Posterior vena cava (tissue), 2 donors: ENCODE measurements at regions not wholly inside any gene's neighbourhood (a gene's known extent, or its start where the extent isn't known, plus 50 kb on each side); places are given as distances from the start of the nearest gene placed in this dataset.

Source experiments
- DNase-seq: peaks from one replicate; pipeline ENCODE4 v3.0.0-alpha.2; 2020; ENCODE audit warnings: low spot score
- intact Hi-C, 2 donors: fragments of 100-400 bp; cut with DNase I; formaldehyde crosslinking; loops; one replicate each; pipeline versions ENCODE4 v1.14.1 to v1.14.2; 2022 to 2023
- donor health status: DM: yes; HTN: yes; CAD: no.
- donor health status: DM: yes; HTN: yes; CAD: no.

- intact Hi-C loops: no loop called here
Observed at GRCh38 chr7:112395411-112395810, 54.8 kb upstream of the IFRD1 start.

DNA sequence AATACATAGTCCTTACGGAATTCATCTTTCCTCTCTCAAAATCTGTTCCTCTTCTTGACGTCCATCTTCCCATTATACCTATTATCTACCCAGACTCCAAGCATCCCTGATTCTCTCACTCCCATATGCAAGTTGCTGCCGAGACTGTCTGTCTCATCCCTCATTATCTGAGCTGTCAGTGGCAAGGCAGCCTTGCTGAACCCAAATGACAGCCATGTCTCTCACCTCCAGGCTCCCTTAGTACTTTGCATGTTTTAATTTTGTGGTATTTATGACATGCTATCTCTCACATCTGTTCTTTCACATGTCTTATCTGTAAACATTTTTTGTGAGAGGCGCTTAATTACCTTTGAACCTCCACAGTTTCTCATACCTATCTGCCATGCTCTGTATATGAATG, 54.4 kb upstream of the IFRD1 start:
- no peak for DNase-seq
- intact Hi-C loops: no loop called here

More at GRCh38 chr7:112395411-112395810, 54.8 kb upstream of the IFRD1 start:
- no peak for DNase-seq

GRCh38 chr7:112398534-112398933, 51.7 kb upstream of the IFRD1 start:
- DNase-seq: no peak
- intact Hi-C loops: no loop called here

GRCh38 chr7:112399501-112399900, 50.8 kb upstream of the IFRD1 start:
- intact Hi-C loops: no loop called here

DNA sequence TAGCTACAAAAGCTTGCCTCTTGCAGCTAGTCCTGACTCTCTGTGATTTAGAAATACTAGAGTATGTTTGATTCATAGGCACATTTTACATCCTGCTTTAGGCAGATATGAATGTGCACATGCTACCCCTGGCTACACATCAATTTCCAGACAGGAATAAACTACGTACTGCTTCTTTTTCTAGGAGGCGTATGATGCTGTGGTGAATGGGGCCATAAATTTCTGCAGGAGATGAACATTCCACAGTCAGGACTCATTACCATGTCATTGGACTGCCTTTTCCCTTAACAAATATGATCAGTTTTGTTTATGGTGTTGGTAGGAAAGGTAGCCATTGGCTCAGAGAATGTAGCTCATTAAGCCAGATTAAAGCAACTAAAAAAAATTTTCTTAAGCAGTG, 50.1 kb upstream of the IFRD1 start:
- intact Hi-C loops: loop anchor here in 1 of 2 donors (10.0 kb wide), 1 partner anchor 95 kb away; no protein-coding TSS in a partner anchor
- DNase-seq: no peak

More at GRCh38 chr7:112399501-112399900, 50.8 kb upstream of the IFRD1 start:
- DNase-seq: no peak
